GM18858 (cell line): ENCODE measurements at regions not wholly inside any gene's neighbourhood (a gene's known extent, or its start where the extent isn't known, plus 50 kb on each side); places are given as distances from the start of the nearest gene placed in this dataset.
"Not testable (repeated sequence)": the region's sequence is repeated elsewhere in the genome, so short reads cannot be mapped to it uniquely, and the experiment has no call there.

Experiments
- ATAC-seq: cut with Tn5 transposase; IDR thresholded peaks from one replicate; pipeline ENCODE4 v1.9.1; 2021; ENCODE audit not compliant: unreplicated experiment

DNA sequence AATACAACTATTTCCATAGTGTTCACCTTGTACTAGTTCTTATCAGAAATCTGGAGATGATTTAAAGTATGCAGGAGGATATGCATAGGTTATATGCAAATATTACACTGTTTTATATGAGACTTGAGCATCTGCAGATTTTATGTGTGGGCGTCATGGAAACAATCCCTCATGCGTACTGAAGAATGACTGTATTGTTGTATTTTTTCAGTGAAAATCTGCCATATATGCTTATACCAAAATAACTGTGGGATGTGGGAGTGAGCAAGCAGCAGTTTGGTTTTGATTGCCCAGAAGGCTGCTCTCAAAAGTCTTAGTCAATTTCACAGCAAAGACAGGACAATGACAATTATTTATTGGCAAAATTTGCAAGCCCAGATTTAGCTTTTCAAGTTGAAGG lies 238.8 kb upstream of the PCDH20 start:
- no peak for ATAC-seq

DNA sequence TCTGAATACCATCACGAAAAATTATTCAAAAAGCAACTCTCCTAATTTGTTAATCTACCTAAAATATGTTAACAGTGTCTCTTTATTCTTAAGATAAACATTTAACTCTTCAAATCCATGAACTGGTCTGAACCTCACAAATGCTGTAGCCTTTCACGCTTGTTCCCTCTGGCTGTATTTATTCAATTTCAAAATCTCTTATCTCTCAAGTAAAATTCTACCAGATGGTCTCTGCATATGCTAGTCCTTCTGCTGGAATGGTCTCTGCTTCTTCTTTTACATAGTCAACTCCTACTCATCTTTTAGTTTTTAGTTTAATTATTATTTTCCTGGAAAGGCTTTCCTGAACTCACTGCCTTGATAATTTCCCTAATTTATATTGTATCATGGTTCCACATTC lies 232.9 kb upstream of the PCDH20 start:
- no peak for ATAC-seq

DNA sequence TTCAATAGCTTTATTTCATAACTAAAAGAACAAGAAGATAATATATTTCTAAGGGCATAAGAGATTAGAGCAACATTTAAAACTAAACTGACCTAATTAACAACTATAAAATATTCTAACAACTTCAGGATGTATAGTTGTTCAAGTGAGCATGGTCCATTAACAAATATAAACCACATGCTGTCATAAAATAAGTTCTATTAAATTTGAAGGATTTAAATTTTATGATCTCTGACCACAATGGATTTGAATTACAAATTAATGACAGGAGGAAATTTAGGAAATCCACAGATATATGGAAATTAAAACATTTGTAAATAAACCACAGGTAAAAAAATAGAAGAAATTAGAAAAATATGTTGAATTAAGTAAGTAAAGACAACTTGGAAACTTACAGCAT lies 196.5 kb upstream of the PCDH20 start:
- no peak for ATAC-seq

DNA sequence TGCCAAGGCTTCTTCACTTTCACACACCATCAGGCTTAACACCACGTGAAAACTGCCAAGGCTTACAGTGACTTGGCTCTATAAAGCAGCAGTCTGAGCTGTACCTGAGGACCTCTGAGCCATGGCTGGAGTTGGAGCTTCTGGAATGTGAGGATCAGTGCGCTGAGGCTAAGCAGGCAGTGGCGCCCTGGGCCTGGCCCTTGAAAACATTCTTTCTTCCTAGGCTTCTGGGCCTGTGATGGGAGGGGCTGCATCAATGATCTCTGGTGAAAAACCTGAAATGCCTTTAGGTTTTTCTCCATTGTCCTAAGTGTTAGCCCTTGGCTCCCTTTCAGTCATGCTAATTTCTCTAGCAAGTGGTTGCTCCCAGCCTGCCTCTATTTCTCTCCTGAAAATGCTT lies 192.5 kb upstream of the PCDH20 start:
- no peak for ATAC-seq

DNA sequence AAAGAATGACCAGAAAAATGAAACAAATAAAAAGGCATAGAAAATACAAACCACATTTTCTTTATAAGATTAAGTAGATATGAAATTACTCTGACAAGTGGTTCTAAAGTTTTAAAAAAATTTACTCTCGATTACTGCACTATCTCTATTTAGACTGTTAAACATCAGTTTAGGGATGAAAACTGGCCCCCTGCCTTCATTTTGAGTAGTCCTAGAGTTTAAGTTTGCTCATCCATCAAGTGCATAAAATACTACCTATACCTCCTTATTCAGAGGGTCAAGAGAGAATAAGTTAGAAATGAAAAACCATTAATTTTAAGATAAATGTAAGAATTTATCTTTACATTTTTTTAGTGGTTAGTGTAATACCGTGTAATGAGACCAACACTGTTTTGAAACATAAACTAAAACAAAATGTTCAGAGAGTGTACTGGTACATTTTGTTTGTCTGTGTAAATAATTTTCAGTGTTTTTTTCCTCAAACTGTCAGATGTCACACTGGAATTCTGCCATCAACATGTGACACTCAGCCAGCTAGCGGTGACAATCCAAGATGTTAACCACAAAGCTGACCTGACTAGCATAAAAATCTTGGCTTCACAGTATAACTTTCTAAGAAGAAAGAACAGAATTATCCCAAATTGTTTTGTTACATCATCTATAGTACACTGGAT lies 184.8 kb upstream of the PCDH20 start:
- ATAC-seq, result no peak

DNA sequence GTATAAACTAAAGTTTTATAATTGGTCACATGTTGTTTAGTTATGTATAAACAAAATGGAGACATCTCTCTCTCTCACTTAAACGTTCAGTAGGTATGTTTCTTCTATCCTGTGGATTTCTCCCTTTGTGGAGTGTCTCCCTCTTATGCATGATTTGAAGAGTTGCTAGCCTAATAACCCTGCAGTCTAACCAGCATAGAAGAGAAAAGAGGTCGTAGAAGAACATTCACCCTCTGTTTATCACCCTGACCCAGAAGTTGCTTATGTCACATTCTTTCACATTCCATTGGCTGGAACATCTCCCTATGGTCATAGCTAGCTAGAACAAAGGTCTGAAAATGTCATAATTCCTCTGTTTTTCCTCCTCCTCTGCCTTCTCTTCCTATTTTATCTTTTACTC lies 176.8 kb upstream of the PCDH20 start:
- ATAC-seq, result no peak

DNA sequence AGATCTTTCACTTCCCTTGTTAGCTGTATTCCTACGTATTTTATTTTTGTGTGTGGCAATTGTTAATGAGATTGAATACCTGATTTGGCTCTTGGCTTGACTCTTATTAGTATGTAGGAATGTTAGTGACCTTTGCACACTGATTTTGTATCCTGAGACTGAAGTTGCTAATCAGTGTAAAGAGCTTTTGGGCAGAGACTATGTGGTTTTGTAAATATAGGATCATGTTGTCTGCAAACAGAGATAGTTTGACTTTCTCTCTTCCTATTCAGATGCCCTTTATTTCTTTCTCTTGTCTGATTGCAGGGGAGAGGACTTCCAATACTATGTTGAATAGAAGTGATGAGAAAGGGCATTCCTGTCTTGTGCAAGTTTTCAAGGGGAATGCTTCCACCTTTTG lies 160.3 kb upstream of the PCDH20 start:
- ATAC-seq, result no peak

DNA sequence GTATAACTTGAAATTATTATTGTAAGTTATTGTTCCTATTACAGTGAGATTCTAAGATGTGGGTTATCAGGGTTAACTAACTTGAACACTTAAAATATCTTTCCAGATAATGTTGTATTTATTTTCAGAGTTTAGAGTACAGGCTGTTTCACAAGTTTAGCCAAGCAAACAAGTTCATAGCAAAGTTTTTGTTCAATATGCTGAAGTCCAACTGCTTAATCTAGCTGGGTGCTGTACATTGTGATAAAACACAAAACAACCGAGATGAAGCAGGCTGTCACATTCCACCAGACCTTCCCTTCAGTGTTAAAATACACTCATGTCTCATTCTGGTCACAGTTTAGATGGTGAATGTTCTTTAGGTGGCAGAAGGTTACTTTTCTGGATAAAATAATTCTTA lies 148.0 kb upstream of the PCDH20 start:
- ATAC-seq, result no peak

DNA sequence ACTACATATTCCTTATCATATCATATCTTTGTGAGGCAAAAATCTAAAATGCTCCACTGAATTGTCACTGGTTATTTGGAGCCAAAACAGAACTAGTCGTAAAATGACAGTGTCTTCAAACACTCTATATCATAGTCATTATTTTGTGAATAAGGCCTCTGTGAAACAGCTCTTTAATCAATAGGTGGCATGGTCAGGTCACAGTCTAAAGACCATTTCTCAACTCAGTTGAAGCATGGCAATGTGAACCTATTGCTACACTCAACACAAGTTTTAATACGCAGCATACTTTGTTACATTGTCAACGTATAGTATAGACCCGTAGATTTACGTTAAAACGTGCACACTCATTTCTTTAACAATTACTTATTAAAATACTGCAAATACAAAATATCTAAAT lies 131.3 kb upstream of the PCDH20 start:
- ATAC-seq, result no peak

DNA sequence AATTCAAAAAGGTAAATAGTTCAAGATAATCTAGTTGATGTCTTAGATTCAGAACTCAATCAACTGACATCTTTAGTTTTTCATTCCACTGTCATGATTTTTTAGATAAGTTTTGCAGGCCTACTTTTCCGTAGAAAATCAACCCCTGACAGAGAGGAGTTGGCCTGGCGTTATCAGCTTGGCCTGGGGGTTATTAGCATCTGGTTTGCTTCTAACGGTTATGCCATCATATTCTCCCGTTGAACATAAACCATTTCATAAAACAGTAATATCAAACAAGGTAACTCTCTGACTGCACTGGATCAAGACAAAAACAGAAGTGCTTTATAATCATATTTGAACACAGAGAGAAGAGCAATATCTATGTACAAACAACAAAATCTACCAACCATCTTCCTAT lies 130.8 kb upstream of the PCDH20 start:
- ATAC-seq, result no peak

DNA sequence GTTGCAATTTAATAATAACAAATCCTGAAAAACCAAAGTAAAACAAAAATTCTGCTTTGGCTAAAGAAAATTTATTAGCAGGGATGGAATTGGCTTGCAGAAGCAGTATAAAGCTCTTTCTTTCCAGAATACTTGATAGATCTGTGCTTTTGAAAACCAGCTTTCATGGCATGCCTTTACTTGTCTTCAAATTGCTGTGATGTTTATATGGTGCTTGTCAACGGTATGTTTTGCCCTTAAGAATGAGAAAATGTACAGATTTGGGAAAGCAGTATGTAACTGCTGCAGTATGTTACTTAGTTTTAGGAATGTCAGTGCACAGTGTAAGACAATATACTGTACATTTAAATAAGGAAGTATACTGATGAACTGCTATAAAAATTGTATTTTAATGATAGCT lies 120.8 kb upstream of the PCDH20 start:
- no peak for ATAC-seq

DNA sequence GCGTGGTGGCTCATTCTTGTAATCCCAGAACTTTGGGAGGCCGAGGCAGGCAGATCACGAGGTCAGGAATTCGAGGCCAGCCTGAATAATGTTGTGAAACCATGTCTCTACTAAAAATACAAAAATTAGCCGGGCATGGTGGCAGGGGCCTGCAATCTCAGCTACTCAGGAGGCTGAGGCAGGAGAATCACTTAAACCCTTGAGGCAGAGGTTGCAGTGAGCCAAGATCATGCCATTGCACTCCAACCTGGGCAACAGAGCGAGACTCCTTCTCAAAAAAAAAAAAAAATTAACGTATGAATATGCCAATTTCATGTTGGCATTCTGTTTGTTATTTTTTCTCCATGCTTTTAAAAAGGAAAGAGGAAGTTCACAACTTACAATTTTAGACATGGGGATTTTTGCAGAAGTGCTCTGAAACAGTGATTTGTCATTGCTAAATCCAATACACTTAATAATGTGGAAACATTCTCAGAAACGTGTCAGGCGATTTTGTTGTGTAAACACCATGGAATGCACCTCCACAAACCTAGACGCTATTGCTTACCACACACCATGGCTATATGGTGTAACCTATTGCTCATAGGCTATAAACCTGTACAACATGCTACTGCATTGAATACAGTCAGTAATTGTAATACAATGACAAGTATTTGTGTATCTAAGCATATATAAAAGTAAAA lies 115.9 kb upstream of the PCDH20 start:
- ATAC-seq, result peak; percentile 64

DNA sequence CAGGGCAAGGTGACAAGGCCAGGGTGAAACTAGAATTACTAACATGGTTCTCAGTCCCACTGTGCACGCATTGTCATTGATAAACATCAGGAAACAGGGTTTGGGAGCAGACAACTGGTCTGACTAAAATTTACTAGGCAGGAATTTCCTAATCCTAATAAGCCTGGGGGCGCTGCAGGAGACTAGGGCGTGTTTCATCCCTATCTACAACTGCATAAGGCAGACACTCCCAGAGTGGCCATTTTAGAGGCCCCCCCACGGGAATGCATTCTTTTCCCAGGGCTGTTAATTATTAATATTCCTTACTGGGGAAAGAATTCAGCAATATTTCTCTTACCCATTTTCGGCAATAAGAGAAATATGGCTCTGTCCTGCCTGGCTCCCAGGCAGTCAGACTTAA lies 103.6 kb upstream of the PCDH20 start:
- ATAC-seq, result not testable (repeated sequence)

DNA sequence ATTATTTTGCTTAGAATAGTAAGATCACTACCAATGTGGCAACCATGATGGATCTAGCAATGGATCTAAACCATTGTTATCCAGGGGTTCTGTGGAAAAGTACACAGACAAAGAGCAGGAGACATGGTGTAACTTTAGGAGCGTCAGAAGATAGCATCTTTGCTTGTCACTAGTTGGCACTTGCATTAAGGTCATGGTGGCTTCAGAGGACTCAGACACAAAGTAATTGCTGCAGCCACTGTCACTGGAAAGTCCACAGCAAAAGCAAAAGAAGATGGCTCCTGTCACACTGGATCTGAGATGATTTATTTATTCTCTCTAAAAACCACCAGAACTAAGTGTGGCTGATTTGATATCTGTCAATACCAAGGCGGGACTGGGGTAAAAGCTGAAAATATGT lies 93.3 kb upstream of the PCDH20 start:
- ATAC-seq, result no peak

DNA sequence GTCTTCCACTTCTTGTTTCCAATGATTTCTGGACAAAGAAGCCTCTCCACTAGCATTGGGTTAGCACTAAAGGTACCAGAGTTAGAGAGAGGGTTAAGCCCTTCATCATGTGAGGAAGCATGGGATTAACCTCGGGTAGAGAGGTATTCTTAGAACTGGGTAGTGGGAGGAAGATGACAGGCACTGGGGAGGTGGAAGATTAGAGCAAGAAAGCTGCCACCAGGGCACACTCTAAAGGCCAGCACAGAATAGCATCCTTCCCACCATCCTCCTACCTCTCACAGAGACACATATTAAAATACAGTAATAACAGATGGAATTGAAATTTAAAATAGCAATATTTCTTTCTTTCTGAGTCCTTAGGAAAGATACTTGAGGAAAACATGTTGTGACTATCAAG lies 84.5 kb upstream of the PCDH20 start:
- no peak for ATAC-seq

DNA sequence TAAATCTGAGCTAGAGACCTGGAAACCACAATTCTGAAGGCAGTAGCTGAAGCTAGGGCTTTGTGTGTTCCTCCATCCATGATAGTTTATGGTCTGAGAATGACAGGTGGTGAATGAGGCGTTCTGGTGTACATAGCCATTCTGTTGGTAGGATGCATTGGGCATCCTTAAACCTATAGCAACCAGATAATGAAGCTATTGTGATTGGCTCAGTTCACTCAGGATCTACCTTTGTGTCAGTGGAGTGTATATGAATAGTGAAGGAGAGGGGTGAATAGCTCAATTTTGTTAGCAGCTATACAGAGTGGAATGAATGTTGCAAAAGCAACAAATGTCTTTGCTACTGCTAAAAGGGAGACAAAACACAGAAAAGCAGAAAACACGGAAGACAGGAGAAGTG lies 80.0 kb upstream of the PCDH20 start:
- no peak for ATAC-seq

DNA sequence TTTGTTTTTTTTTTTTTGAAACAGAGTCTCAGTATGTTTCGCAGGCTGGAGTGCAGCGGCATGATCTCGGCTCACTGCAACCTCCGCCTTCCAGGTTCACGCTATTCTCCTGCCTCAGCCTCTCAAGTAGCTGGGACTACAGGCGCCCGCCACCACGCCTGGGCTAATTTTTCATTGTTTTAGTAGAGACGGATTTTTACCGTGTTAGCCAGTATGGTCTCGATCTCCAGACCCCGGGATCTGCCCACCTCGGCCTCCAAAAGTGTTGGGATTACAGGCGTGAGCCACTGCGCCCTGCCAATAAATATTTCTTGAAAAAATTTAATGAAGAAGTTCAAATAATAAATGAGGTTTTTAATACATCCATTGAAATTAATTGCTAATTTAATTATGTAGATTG lies 77.9 kb upstream of the PCDH20 start:
- ATAC-seq, result not testable (repeated sequence)

DNA sequence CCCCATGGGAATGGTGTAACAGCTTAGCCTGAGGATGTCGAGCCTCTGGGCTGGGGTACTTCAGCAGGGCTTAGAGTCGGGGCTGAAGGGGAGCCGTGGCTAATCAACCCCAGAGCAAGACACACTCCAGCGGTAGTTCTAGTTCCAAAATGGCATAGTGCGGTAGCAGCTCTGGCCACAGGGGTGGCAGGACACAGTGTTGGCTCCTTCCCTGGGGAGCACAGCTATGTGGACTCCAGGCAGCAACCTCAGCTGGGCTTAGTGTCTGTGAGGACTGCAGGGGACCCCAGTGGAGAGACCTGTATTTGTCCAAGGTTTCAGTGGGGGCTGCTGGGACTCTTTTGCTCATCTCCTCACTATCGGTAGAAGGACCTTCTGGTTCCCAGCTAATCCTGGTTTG lies 70.8 kb upstream of the PCDH20 start:
- no peak for ATAC-seq

DNA sequence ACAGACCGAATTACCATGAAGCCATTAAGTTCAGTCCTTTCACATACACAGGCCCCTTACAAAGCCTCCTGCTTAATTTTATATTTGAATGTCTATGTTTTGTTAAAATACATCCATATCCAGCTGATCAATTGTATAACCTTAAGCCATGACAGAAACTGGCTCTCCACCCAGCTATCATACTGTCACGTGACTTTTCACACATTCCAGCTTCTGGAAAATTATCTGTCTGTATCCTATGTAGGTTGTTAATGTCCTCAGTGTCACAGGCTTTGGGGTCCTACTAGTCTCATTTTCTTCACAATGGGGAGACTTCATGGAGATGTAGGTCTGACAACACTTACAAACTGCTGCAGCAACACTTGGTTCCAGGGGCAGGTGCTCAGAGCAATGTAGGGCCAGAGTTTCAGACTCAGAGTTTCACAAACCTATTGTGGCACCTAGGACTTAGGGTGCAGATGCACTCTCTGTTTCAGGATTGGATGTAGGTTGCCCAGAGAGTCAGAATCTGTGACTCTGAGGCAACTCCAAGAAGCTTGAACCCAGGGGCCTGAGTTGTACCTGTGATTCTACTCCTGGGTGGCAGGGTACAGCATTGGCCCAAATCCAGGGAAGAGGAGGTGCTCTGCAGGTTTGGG lies 69.6 kb upstream of the PCDH20 start:
- no peak for ATAC-seq

DNA sequence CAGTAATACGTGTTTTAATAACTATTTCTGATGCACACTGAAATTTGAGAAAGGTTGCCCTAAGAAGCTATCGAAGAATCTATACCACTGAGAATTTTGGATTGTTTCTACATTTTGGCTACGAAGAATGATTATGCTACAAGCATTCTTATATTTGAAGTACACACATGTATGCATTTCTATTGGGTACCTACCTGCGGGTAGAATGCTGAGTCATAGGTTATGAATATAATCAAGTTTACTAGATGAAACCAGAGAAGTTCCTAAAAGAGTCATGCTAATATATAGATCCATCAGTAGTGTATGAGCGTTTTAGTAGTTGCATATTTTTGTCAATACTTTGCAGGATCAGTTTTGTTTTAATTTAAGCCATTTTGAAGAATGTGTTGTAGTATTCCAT lies 62.0 kb upstream of the PCDH20 start:
- ATAC-seq, result no peak

DNA sequence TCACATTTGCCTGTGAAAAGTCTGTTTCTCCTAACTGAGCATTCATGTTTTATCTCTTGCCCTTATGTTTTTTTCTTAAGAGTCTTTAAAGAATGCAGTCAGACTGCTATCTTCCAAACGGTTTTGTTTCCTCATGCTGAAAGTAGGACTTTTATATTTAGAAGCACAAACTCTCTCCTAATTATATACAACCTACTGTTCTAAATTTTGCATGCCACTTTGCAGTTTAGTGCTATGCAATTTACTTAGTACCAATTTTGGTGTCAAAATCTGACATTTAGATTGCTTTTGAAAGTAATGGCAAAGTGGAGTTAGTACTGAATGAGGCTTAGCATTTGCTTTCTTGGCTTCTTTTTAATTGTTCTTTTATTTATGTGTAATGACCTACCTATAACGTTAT lies 55.1 kb upstream of the PCDH20 start:
- no peak for ATAC-seq

DNA sequence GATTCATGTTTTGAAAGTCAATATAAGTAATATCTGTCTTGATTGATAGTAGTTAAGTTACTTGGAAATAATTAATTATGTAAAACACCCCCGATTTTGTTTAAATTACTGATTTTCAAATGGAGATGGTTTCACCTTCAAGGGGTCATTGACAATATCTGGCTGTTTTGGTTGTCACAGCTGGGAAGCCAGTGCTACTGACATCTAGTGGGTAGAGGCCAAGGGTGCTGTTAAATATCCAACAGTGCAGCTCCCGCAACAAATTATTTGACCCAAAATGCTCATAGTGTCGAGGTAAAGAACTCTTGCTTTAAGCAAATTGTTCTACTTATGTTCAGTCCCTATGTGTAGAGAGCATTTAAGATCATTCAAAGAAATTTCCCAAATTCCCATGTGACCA lies 50.6 kb upstream of the PCDH20 start:
- ATAC-seq, result no peak
